ENCODE measurements at regions not wholly inside any gene's neighbourhood (a gene's known extent, or its start where the extent isn't known, plus 50 kb on each side); places are given as distances from the start of the nearest gene placed in this dataset.
A peak's percentile ranks its signal among the peaks of the same experiment; 100 is the strongest.

DNA sequence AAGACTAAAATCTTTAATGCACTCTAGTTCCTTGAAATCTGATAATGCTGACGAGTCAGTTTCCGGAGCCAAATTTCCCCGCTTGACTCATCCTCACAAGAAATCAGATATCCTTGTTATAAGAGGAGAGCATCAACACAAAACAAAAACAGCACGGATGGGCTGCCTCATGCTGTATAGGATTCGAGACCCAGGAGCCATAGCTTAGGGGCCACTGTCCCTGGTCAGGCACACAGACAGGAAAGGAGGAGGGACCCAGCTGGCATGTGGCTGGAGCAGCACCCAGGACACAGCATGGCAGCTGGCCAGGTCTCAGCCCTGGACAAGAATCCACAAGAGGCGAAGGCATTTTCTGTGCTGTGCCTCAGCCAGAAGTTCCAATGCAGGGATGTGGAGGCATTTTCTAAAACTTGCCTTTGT, 110.2 kb upstream of the SPATA13 start:
- TF ChIP-seq, protein P1, sequence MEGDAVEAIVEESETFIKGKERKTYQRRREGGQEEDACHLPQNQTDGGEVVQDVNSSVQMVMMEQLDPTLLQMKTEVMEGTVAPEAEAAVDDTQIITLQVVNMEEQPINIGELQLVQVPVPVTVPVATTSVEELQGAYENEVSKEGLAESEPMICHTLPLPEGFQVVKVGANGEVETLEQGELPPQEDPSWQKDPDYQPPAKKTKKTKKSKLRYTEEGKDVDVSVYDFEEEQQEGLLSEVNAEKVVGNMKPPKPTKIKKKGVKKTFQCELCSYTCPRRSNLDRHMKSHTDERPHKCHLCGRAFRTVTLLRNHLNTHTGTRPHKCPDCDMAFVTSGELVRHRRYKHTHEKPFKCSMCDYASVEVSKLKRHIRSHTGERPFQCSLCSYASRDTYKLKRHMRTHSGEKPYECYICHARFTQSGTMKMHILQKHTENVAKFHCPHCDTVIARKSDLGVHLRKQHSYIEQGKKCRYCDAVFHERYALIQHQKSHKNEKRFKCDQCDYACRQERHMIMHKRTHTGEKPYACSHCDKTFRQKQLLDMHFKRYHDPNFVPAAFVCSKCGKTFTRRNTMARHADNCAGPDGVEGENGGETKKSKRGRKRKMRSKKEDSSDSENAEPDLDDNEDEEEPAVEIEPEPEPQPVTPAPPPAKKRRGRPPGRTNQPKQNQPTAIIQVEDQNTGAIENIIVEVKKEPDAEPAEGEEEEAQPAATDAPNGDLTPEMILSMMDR (conservative IDR thresholded peaks at IDR 0.05; ENCODE audit: control insufficient read depth, insufficient read depth, low read depth, low read length) = no peak
- peak overlapping the region; percentile 21 for H3K4me3 ChIP-seq (ENCODE audit: control insufficient read depth, low read depth, low read length)
- peak; percentile 81 for DNase-seq (ENCODE audit: low read depth)

DNA sequence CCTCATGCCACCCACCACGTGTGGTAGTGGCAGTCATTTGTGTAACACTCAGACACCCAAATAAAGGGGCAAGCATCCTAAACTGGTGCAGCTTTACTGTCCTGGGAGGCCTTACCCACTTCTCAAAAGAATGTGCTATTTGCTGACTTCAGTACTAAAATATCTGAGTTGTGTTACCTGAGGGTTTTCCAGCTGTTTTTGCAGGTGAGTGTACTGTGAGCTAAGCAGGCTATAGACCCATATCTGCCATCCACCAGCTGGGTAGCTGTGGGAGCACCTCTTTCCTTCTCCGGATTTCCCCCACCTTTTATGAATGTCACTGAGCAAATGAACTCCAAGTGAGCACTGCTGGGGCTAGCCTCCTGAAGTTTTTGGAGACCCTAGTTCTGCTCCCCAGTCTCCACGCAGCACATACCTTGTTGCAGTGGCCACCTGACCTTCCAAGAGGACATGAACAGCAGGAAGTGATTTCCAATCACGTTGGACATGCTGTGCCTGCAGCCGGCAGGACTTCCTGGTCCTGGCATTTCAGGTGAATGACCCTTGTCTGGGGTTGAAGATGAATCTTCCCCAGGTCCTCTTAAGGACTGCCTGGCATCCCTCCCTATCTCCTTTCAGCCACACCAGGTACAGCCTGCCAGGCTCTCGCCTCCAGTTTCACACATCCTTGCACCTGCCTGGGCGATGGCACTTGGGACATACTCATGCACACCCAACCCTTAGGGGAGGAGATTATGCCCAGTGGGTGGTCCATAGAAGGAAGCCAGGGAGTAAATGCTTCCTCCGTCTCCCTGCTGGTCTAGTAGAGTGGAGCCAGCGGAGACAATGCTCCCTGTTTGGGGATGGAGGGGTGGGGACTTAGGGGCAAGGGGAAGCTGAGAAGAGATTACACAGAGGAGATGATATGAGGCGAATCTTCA, 109.5 kb upstream of the SPATA13 start:
- TF ChIP-seq, protein P1 (conservative IDR thresholded peaks at IDR 0.05; ENCODE audit: control insufficient read depth, insufficient read depth, low read depth, low read length) = no peak

DNA sequence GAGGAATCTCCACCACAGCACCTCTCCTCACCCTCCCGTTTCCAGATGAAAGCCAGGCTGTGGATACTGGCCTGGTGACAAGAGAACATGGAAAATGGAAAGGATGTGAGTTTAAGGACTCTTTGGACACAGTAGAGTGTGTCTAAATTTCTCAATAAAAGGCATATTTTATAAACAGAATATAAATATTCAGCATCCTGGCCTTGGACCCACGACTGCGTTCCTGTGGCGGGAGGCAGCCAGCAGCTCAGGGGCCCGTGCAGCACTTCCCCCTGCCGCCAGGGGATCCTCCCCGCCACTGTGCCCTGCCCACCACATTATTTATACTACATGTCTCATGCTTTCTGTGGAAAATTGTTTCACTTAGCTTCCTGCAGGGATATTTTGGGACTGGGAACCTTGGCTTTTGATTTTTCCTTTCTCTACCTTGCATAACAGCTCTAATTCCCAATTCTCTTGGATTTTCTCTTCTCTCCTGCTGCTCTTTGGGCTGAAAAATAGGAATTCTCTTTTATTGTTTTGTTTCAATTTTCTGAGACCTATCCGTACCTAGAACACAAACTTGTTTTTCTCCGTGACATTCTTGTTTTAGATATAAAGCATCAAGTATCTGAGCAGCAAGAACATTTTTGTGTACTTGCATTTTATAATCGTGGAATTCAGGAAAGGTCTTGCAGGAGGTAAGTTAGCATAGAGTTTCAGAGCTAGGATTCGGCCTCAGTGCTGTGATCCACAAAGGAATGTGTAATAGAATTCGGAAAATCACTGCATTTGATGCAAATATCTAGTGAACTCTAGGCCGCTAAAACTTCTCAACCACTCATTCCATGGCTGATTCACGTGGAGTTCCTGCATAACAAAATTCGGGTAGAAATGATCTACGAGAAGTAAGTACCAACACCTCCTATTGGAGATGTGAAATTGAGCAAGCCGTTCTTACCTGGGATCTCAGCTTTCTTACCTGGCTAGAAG, 107.7 kb upstream of the SPATA13 start:
- no peak for DNase-seq (ENCODE audit: low read depth)
- H3K4me3 ChIP-seq (ENCODE audit: control insufficient read depth, low read depth, low read length) = no peak overlapping the region
- TF ChIP-seq, protein P1 (conservative IDR thresholded peaks at IDR 0.05; ENCODE audit: control insufficient read depth, insufficient read depth, low read depth, low read length) = no peak

More for the DNA sequence above, 109.5 kb upstream of the SPATA13 start:
- no peak for DNase-seq (ENCODE audit: low read depth)
- H3K4me3 ChIP-seq (ENCODE audit: control insufficient read depth, low read depth, low read length) = no peak overlapping the region

DNA sequence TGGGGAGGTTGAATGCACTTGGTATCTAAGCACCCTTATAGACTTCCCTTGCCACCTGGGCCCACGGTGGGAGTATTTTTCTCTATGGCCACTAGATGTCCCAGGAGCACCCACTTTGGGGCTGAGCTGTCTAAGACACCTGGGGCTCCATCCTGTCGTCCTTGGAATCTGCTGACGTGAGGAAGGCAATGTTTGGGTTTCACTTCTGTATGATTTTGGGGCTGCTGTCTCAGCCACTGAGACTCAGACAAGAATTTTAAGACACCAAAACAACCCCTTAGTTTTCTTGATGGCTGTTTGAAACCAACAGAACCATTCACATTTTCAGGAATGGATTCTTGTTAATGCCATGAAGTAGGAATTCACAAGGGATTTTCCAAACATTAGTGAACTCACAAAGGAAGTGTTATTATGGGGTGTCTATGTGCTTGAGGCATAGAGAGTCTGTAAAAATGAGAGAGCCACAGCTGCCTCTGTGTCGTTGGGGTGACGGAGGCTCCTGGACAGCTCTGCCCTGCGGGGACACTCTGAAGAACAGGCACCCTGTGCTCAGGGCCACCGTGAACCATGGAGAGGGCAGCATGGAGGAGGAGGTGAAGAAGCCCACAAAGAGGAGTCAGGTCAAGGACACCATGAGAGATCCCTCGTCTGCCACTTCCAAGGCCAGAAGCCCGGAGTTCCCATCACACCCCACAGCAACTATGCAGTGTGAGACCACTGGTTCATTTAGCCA, 106.8 kb upstream of the SPATA13 start:
- no peak overlapping the region for H3K4me3 ChIP-seq (ENCODE audit: control insufficient read depth, low read depth, low read length)
- peak; percentile 69 for DNase-seq (ENCODE audit: low read depth)
- TF ChIP-seq, protein P1 (conservative IDR thresholded peaks at IDR 0.05; ENCODE audit: control insufficient read depth, insufficient read depth, low read depth, low read length) = peak; percentile 78

DNA sequence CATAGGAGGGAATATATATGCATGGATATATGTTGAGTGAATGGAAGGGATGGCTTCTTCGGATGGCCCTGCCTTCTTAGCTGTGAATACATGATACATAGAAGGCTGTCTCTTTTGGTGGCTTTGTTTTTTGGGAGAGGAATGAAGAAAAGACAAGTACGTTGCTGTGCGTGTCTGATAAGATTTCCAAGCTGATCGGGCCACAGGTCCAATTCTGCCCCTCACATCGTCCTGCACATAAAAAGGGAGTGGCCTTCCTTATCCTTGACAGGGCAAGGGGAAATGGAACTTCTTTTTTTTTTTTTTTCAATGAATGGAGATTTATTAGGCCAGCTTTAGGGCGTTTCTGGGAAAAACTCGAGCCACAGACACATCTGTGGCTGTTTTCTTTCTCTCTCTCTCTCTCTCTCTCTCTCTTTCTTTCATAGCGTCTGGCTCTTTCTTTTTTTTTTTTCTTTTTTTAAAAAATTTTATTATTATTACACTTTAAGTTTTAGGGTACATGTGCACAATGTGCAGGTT, 103.8 kb upstream of the SPATA13 start:
- no peak for DNase-seq (ENCODE audit: low read depth)
- TF ChIP-seq, protein P1 (conservative IDR thresholded peaks at IDR 0.05; ENCODE audit: control insufficient read depth, insufficient read depth, low read depth, low read length) = no peak
- no peak overlapping the region for H3K4me3 ChIP-seq (ENCODE audit: control insufficient read depth, low read depth, low read length)

DNA sequence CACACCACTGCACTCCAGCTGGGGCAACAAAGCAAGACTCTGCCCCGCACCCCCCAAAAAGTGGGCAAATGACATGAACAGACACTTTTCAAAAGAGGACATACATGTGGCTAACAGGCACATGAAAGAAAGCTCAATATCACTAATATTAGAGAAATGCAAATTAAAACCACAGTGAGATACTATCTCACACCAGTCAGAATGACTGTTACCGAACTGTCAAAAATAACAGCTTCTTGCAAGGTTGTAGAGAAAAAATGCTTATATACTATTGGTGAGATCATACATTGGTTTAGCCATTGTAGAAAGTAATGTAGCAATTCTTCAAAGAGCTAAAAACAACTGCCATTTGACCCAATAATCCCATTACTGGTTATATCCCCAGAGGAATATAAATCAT, 99.5 kb upstream of the SPATA13 start:
- TF ChIP-seq, protein P1 (conservative IDR thresholded peaks at IDR 0.05; ENCODE audit: control insufficient read depth, insufficient read depth, low read depth, low read length) = no peak
- no peak for DNase-seq (ENCODE audit: low read depth)

More for the DNA sequence above, 99.5 kb upstream of the SPATA13 start:
- H3K4me3 ChIP-seq (ENCODE audit: control insufficient read depth, low read depth, low read length) = no peak overlapping the region

All from fibroblast of mammary gland (primary cell).